K562 (cell line): ENCODE measurements at regions not wholly inside any gene's neighbourhood (a gene's known extent, or its start where the extent isn't known, plus 50 kb on each side); places are given as distances from the start of the nearest gene placed in this dataset.

Source experiments
- ATAC-seq: fragments of 200-7000 bp; cut with Tn5 transposase; 3 replicates; pipeline ENCODE4 v1.9.1; 2020; ENCODE audit warnings: moderate library complexity
- BruUV-seq: library from RNA; stranded (reverse); fragments of 400-500 nt; replicated peaks from 2 replicates; lab custom pipeline; 2021; lab: Mats Ljungman, UMichigan
- CTCF ChIA-PET: fragments of 300-600 bp; formaldehyde crosslinking; extraction: SDS; loops from one replicate; lab custom pipeline; 2021; ENCODE audit warnings: low intra/inter-chr PET ratio; lab: Yijun Ruan, JAX
- POLR2A ChIA-PET: fragments of 300-600, 350-650 bp; sonication (Branson Sonifier 250); formaldehyde crosslinking; extraction: SDS; loops from one replicate; lab custom pipeline; 2021; ENCODE audit warnings: antibody characterized with exemption, inconsistent platforms; lab: Yijun Ruan, JAX
- DNase-seq, 4 experiments: peaks; one replicate each; pipeline versions ENCODE4 v3.0.0 to v3.0.0-alpha.2; 2011 to 2018; ENCODE audit warnings: low spot score in 3 of 4, mixed read lengths in 3 of 4; ENCODE audit errors: extremely low read depth in 1 of 4
- FAIRE-seq: peaks from 2 replicates; lab custom pipeline; 2011; peaks lifted over from hg19 to GRCh38; lab: Jason Lieb, UNC
- H2AFZ ChIP-seq: 2 replicates; pipeline ENCODE4 v1.6.0; 2011; ENCODE audit warnings: low read depth, low read length, control low read depth, inconsistent platforms
- H3K27ac ChIP-seq: fragments of 200-600 bp; 3 replicates; pipeline ENCODE4 v1.8.0; 2011; ENCODE audit warnings: low read depth, mild to moderate bottlenecking, control low read depth, inconsistent platforms, low read length, moderate library complexity, mixed read lengths; ENCODE audit errors: extremely low read depth
- H3K27me3 ChIP-seq, 2 experiments: fragments of 300-600 bp in 1 of 2; 2 replicates in 1 of 2; 3 replicates in 1 of 2; pipeline versions ENCODE4 v1.6.0 to v1.8.0; 2011; ENCODE audit warnings: inconsistent platforms in 2 of 2, low read length in 2 of 2, mild to moderate bottlenecking in 1 of 2, mixed read lengths in 1 of 2, moderate library complexity in 1 of 2; ENCODE audit not compliant: control insufficient read depth in 2 of 2, insufficient read depth in 2 of 2
- H3K36me3 ChIP-seq: fragments of 300-600 bp; 3 replicates; pipeline ENCODE4 v1.8.0; 2011; ENCODE audit warnings: mild to moderate bottlenecking, low read length, inconsistent platforms; ENCODE audit not compliant: control insufficient read depth, insufficient read depth
- H3K4me1 ChIP-seq, 2 experiments: fragments of 200-600 bp in 1 of 2; replicated peaks in 1 of 2; 2 replicates in 1 of 2; 3 replicates in 1 of 2; pipeline versions ENCODE4 v1.5.1 to v1.8.0; 2011; ENCODE audit warnings: inconsistent platforms in 2 of 2, low read length in 2 of 2, mild to moderate bottlenecking in 1 of 2, mixed read lengths in 1 of 2, moderate library complexity in 1 of 2; ENCODE audit not compliant: control insufficient read depth in 2 of 2, insufficient read depth in 2 of 2
- H3K4me2 ChIP-seq: 2 replicates; pipeline ENCODE4 v1.6.1; 2011; ENCODE audit warnings: low read length, control low read depth, inconsistent platforms, mixed read lengths; ENCODE audit not compliant: insufficient read depth
- H3K4me3 ChIP-seq: fragments of 200-600 bp; sonication (generic), shearing (Covaris generic); 2 replicates; pipeline ENCODE4 v1.5.1; 2016; ENCODE audit warnings: control low read depth, inconsistent platforms
- H3K79me2 ChIP-seq: fragments of 200-600 bp; 3 replicates; pipeline ENCODE4 v1.8.0; 2011; ENCODE audit warnings: low read length, inconsistent platforms; ENCODE audit not compliant: control insufficient read depth, insufficient read depth
- H3K9ac ChIP-seq, 2 experiments: 2 replicates each; pipeline versions ENCODE4 v1.6.0 to v1.6.1; 2011; ENCODE audit warnings: low read depth in 2 of 2, low read length in 2 of 2, control low read depth in 1 of 2, inconsistent platforms in 1 of 2, mild to moderate bottlenecking in 1 of 2, mixed read lengths in 1 of 2; ENCODE audit not compliant: insufficient read depth in 1 of 2
- H3K9me1 ChIP-seq: one replicate; pipeline ENCODE4 v1.6.0; 2011; ENCODE audit warnings: inconsistent platforms, mild to moderate bottlenecking, low read length, moderate library complexity; ENCODE audit not compliant: control insufficient read depth, insufficient read depth
- H3K9me3 ChIP-seq: replicated peaks from 2 replicates; pipeline ENCODE4 v1.5.1; 2011; ENCODE audit warnings: low read depth, low read length, inconsistent platforms; ENCODE audit not compliant: control insufficient read depth, insufficient read depth
- H4K20me1 ChIP-seq: replicated peaks from 2 replicates; pipeline ENCODE4 v1.6.1; 2011; ENCODE audit warnings: low read length, inconsistent platforms, mixed read lengths; ENCODE audit not compliant: control insufficient read depth, insufficient read depth
- PCBP1 ChIP-seq: fragments of 200-400 bp; formaldehyde crosslinking; IDR thresholded peaks from 2 replicates; pipeline ENCODE4 v1.6.1; 2018; ENCODE audit warnings: mild to moderate bottlenecking, low read depth, low read length; ENCODE audit not compliant: poor library complexity, severe bottlenecking
- XRCC5 ChIP-seq: fragments of 200-400 bp; formaldehyde crosslinking; IDR thresholded peaks from 2 replicates; pipeline ENCODE4 v1.6.1; 2017; ENCODE audit warnings: low read depth, mild to moderate bottlenecking, low read length
- WGBS: fragments of 100-300 bp; shearing (Covaris generic); methylation state at CpG from one replicate; pipeline ENCODE4 v1.1.6; 2016; ENCODE audit warnings: low coverage, mixed read lengths; ENCODE audit not compliant: insufficient coverage; ENCODE audit errors: missing lambda C conversion rate; 5-methylcytosine and 5-hydroxymethylcytosine counted together
- in situ Hi-C: fragments of 300-500 bp; cut with MboI; formaldehyde crosslinking; loops from 4 replicates; pipeline ENCODE4 v1.15.0; 2018; ENCODE audit warnings: inconsistent platforms, mixed read lengths
- intact Hi-C: fragments of 100-400 bp; cut with micrococcal nuclease; formaldehyde crosslinking; loops from 2 replicates; pipeline ENCODE4 v1.14.2; 2022
- TF ChIP-seq, protein P1 (sequence below): fragments of 450-650 bp; IDR thresholded peaks from 2 replicates; pipeline ENCODE4 v1.6.1; 2018; ENCODE audit not compliant: partially characterized antibody
- TF ChIP-seq, protein P2 (sequence below): sonication (generic); formaldehyde crosslinking; IDR thresholded peaks from 2 replicates; pipeline ENCODE4 v1.8.0; 2023; ENCODE audit warnings: mild to moderate bottlenecking, missing genetic modification reagents
- TF ChIP-seq, protein P3 (sequence below): fragments of 450-650 bp; IDR thresholded peaks from 2 replicates; pipeline ENCODE4 v1.6.1; 2016; ENCODE audit warnings: low read depth
- TF ChIP-seq, protein P4 (sequence below): fragments of 450-650 bp; IDR thresholded peaks from 2 replicates; pipeline ENCODE4 v1.6.1; 2016; ENCODE audit warnings: missing biosample characterization, missing genetic modification characterization

DNA sequence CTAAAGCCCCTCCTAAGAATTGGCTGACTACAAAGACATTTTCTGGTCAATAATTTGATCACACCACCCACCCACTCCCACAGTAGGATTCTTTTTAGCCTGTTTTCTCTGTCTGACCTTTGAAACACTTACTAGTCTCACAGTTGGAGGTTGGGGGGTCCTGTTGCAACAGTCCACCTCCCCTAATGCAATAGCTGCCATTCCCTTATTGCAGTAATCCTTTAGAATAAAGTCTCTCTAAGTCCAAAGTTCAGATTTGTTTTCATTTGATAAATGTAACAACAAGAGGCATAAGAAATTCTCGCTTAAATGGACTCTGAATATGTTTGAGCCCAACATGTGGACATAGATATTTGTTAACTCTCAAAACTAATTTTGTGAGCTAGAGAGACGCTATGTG lies 1326.8 kb upstream of the TMEFF2 start:
- Histone ChIP-seq H3K9me1 (no peaks in the 10 kb centered on the region), H3K79me2 (no peaks in the 10 kb centered on the region), H3K36me3 (no peaks in the 10 kb centered on the region), H3K9me3 (no peaks in the 10 kb centered on the region; the same call in 1 of the 2 replicates), H3K4me3 (no peak overlapping the region), H4K20me1 (no peaks in the 10 kb centered on the region), H3K9ac (no peak overlapping the region), H3K4me2 (no peak overlapping the region), H3K4me1 (no peaks in the 10 kb centered on the region), H3K27ac (no peak overlapping the region), H3K27me3 (no peaks in the 10 kb centered on the region), H2AFZ (no peak overlapping the region)
- ATAC-seq (no peak), DNase-seq (no peak), FAIRE-seq (no peak)
- 25% methylated on average over 2 of the region's 2 CpGs for WGBS
- ChIA-PET CTCF (no interaction called here), POLR2A (no interaction called here)
- intact Hi-C loops: no loop called here
- BruUV-seq: no TSS peak
- in situ Hi-C loops: no loop called here
- TF ChIP-seq, protein P1, sequence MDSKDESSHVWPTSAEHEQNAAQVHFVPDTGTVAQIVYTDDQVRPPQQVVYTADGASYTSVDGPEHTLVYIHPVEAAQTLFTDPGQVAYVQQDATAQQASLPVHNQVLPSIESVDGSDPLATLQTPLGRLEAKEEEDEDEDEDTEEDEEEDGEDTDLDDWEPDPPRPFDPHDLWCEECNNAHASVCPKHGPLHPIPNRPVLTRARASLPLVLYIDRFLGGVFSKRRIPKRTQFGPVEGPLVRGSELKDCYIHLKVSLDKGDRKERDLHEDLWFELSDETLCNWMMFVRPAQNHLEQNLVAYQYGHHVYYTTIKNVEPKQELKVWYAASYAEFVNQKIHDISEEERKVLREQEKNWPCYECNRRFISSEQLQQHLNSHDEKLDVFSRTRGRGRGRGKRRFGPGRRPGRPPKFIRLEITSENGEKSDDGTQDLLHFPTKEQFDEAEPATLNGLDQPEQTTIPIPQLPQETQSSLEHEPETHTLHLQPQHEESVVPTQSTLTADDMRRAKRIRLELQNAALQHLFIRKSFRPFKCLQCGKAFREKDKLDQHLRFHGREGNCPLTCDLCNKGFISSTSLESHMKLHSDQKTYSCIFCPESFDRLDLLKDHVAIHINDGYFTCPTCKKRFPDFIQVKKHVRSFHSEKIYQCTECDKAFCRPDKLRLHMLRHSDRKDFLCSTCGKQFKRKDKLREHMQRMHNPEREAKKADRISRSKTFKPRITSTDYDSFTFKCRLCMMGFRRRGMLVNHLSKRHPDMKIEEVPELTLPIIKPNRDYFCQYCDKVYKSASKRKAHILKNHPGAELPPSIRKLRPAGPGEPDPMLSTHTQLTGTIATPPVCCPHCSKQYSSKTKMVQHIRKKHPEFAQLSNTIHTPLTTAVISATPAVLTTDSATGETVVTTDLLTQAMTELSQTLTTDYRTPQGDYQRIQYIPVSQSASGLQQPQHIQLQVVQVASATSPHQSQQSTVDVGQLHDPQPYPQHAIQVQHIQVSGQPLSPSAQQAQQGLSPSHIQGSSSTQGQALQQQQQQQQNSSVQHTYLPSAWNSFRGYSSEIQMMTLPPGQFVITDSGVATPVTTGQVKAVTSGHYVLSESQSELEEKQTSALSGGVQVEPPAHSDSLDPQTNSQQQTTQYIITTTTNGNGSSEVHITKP: no peak
- TF ChIP-seq, protein P2, sequence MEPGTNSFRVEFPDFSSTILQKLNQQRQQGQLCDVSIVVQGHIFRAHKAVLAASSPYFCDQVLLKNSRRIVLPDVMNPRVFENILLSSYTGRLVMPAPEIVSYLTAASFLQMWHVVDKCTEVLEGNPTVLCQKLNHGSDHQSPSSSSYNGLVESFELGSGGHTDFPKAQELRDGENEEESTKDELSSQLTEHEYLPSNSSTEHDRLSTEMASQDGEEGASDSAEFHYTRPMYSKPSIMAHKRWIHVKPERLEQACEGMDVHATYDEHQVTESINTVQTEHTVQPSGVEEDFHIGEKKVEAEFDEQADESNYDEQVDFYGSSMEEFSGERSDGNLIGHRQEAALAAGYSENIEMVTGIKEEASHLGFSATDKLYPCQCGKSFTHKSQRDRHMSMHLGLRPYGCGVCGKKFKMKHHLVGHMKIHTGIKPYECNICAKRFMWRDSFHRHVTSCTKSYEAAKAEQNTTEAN (CRISPR knock-in tag): no peak
- TF ChIP-seq, protein P3, sequence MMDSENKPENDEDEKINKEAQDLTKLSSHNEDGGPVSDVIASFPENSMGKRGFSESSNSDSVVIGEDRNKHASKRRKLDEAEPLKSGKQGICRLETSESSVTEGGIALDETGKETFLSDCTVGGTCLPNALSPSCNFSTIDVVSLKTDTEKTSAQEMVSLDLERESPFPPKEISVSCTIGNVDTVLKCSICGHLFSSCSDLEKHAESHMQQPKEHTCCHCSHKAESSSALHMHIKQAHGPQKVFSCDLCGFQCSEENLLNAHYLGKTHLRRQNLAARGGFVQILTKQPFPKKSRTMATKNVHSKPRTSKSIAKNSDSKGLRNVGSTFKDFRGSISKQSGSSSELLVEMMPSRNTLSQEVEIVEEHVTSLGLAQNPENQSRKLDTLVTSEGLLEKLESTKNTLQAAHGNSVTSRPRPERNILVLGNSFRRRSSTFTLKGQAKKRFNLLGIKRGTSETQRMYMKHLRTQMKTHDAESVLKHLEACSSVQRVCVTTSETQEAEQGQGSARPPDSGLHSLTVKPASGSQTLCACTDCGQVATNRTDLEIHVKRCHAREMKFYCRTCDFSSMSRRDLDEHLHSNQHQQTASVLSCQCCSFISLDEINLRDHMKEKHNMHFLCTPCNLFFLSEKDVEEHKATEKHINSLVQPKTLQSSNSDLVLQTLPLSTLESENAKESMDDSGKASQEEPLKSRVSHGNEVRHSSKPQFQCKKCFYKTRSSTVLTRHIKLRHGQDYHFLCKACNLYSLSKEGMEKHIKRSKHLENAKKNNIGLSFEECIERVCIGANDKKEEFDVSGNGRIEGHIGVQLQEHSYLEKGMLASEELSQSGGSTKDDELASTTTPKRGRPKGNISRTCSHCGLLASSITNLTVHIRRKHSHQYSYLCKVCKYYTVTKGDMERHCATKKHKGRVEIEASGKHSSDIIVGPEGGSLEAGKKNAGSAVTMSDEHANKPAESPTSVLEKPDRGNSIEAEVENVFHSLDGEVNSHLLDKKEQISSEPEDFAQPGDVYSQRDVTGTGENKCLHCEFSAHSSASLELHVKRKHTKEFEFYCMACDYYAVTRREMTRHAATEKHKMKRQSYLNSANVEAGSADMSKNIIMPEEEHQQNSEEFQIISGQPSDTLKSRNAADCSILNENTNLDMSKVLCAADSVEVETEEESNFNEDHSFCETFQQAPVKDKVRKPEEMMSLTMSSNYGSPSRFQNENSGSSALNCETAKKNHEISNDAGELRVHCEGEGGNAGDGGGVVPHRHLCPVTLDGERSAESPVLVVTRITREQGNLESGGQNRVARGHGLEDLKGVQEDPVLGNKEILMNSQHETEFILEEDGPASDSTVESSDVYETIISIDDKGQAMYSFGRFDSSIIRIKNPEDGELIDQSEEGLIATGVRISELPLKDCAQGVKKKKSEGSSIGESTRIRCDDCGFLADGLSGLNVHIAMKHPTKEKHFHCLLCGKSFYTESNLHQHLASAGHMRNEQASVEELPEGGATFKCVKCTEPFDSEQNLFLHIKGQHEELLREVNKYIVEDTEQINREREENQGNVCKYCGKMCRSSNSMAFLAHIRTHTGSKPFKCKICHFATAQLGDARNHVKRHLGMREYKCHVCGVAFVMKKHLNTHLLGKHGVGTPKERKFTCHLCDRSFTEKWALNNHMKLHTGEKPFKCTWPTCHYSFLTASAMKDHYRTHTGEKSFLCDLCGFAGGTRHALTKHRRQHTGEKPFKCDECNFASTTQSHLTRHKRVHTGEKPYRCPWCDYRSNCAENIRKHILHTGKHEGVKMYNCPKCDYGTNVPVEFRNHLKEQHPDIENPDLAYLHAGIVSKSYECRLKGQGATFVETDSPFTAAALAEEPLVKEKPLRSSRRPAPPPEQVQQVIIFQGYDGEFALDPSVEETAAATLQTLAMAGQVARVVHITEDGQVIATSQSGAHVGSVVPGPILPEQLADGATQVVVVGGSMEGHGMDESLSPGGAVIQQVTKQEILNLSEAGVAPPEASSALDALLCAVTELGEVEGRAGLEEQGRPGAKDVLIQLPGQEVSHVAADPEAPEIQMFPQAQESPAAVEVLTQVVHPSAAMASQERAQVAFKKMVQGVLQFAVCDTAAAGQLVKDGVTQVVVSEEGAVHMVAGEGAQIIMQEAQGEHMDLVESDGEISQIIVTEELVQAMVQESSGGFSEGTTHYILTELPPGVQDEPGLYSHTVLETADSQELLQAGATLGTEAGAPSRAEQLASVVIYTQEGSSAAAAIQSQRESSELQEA: no peak
- TF ChIP-seq, protein P4, sequence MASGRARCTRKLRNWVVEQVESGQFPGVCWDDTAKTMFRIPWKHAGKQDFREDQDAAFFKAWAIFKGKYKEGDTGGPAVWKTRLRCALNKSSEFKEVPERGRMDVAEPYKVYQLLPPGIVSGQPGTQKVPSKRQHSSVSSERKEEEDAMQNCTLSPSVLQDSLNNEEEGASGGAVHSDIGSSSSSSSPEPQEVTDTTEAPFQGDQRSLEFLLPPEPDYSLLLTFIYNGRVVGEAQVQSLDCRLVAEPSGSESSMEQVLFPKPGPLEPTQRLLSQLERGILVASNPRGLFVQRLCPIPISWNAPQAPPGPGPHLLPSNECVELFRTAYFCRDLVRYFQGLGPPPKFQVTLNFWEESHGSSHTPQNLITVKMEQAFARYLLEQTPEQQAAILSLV (tag): no peak
- TF ChIP-seq PCBP1 (no peak), XRCC5 (no peak)
